ENCODE measurements at regions not wholly inside any gene's neighbourhood (a gene's known extent, or its start where the extent isn't known, plus 50 kb on each side); places are given as distances from the start of the nearest gene placed in this dataset.

DNA sequence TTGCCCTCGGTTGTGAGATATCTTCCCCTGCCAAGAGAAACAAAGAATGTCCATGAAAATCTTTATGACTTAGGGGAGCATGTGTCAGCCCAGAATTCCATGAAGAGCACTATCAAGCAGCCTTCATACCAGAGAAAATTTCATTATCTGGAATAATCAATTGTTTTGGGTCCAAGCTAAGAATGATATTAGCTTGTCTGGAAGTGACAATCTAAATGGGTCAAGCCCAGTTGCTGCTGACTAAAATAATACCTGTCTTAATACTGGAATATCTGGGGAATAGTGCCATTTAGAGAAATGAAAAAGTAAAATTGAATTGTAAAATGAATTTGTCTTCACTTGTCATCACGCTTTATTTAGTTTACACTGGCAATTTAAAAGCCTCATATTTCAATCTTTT, 407.4 kb downstream of the PLA2G4A start:
- TF ChIP-seq, protein P1, sequence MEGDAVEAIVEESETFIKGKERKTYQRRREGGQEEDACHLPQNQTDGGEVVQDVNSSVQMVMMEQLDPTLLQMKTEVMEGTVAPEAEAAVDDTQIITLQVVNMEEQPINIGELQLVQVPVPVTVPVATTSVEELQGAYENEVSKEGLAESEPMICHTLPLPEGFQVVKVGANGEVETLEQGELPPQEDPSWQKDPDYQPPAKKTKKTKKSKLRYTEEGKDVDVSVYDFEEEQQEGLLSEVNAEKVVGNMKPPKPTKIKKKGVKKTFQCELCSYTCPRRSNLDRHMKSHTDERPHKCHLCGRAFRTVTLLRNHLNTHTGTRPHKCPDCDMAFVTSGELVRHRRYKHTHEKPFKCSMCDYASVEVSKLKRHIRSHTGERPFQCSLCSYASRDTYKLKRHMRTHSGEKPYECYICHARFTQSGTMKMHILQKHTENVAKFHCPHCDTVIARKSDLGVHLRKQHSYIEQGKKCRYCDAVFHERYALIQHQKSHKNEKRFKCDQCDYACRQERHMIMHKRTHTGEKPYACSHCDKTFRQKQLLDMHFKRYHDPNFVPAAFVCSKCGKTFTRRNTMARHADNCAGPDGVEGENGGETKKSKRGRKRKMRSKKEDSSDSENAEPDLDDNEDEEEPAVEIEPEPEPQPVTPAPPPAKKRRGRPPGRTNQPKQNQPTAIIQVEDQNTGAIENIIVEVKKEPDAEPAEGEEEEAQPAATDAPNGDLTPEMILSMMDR (conservative IDR thresholded peaks at IDR 0.05) = no peak
- TF ChIP-seq EZH2 (IDR thresholded peaks at IDR 0.05; ENCODE audit: low read depth) = no peak

Measured in PC-9 (cell line).